Spleen (tissue), 11 donors: ENCODE measurements at regions not wholly inside any gene's neighbourhood (a gene's known extent, or its start where the extent isn't known, plus 50 kb on each side); places are given as distances from the start of the nearest gene placed in this dataset.

Experiments used
- DNase-seq: peaks from one replicate; pipeline ENCODE4 v3.0.0-alpha.2; 2020
- H3K27ac ChIP-seq, 8 donors: fragments of 200-600 bp; sonication (generic) in 7 of 8; 1 replicate in 4 of 8; 2 replicates in 4 of 8; pipeline versions ENCODE4 v1.5.0 to v1.8.0; 2016 to 2021; ENCODE audit warnings: inconsistent platforms in 4 of 8, mild to moderate bottlenecking in 4 of 8, moderate library complexity in 1 of 8
- H3K27me3 ChIP-seq, 7 donors: fragments of 200-600 bp; sonication (generic) in 6 of 7; replicated peaks in 1 of 7; 1 replicate in 4 of 7; 2 replicates in 3 of 7; pipeline versions ENCODE4 v1.5.0 to v1.8.0; 2016 to 2021; ENCODE audit warnings: inconsistent platforms in 3 of 7, mild to moderate bottlenecking in 1 of 7
- H3K36me3 ChIP-seq, 6 donors: fragments of 200-600 bp; sonication (generic) in 5 of 6; 1 replicate in 4 of 6; 2 replicates in 2 of 6; pipeline versions ENCODE4 v1.5.0 to v1.8.0; 2016 to 2021; ENCODE audit warnings: inconsistent platforms in 2 of 6
- H3K4me1 ChIP-seq, 6 donors: fragments of 200-600 bp; sonication (generic) in 5 of 6; 1 replicate in 3 of 6; 2 replicates in 3 of 6; pipeline versions ENCODE4 v1.5.0 to v1.8.0; 2016 to 2021; ENCODE audit warnings: inconsistent platforms in 3 of 6
- H3K4me3 ChIP-seq, 8 donors: fragments of 200-600 bp; sonication (generic) in 7 of 8; 1 replicate in 4 of 8; 2 replicates in 4 of 8; pipeline versions ENCODE4 v1.5.0 to v1.8.0; 2016 to 2021; ENCODE audit warnings: inconsistent platforms in 4 of 8, mild to moderate bottlenecking in 4 of 8, moderate library complexity in 2 of 8
- H3K9me3 ChIP-seq, 8 donors: fragments of 200-600 bp; sonication (generic) in 7 of 8; 1 replicate in 4 of 8; 2 replicates in 4 of 8; pipeline versions ENCODE4 v1.5.0 to v1.8.0; 2016 to 2021; ENCODE audit warnings: inconsistent platforms in 4 of 8
- POLR2A ChIP-seq, 3 donors: fragments of 450-650 bp; IDR thresholded peaks; one replicate each; pipeline ENCODE4 v1.5.1; 2017; ENCODE audit warnings: antibody characterized with exemption in 3 of 3, mild to moderate bottlenecking in 1 of 3
- POLR2AphosphoS5 ChIP-seq, 3 donors: sonication (generic); formaldehyde crosslinking; IDR thresholded peaks; one replicate each; pipeline ENCODE4 v1.5.1; 2017; ENCODE audit warnings: antibody characterized with exemption in 3 of 3
- WGBS, 5 donors: extraction: QIAGEN DNeasy Blood & Tissue Kit in 3 of 5; methylation state at CpG; one replicate each; pipeline versions ENCODE4 v1.1.5 to v1.1.7; 2013 to 2018; 5-methylcytosine and 5-hydroxymethylcytosine counted together
- intact Hi-C: fragments of 100-400 bp; cut with DNase I; formaldehyde crosslinking; loops from one replicate; pipeline ENCODE4 v1.15.0; 2023; ENCODE audit warnings: low total_unique reads
- TF ChIP-seq, protein P1 (sequence below), 11 experiments: fragments of 200-600 bp in 7 of 11; fragments of 450-650 bp in 4 of 11; sonication (generic) in 4 of 11; IDR thresholded peaks in 8 of 11; conservative IDR thresholded peaks in 3 of 11; 1 replicate in 7 of 11; 2 replicates in 4 of 11; pipeline versions ENCODE4 v1.4.0 to v1.8.0; 2016 to 2021; ENCODE audit warnings: antibody characterized with exemption in 11 of 11, inconsistent platforms in 4 of 11, mild to moderate bottlenecking in 1 of 11
- donor health status: healthy with polysubstance abuse.
- donor health status: DM: no; HTN: no; CAD: no; lungs with moderate emphysema.
- donor health status: DM: no; HTN: no; CAD: no.
- donor health status: Bipolar disorder and iron deficiency.
- donor health status: healthy.
- donor health status: DM: no; HTN: no; CAD: no.
- donor health status: DM: yes; HTN: yes; CAD: no.

DNA sequence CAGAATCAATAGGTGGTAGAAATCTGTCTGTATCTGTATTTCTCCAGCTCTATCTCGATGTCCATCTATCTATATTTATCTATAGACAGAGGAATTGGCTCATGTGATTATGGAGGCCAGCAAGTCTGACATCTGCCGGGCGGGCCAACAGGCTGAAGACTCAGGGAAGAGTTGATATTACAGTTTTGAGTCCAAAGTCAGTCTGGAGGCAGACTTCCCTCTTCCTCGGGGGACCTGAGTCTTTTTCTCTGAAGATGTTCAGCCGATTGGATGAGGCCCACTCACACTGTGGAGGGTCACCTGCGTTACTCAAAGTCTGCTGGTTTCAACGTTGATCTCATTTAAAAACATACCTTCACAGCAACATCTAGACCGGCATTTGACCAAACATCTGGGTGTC, 98.7 kb downstream of the RAMP3 start:
- DNase-seq: no peak
- H3K4me3 ChIP-seq: no peak overlapping the region
- 73 to 92% (median 84%) methylated on average over 8 of the region's 8 CpGs for WGBS, 5 donors
- H3K9me3 ChIP-seq: no peaks in the 10 kb centered on the region
- TF ChIP-seq POLR2A (IDR thresholded peaks at IDR 0.05) (no peak), POLR2AphosphoS5 (IDR thresholded peaks at IDR 0.05) (no peak)
- TF ChIP-seq, protein P1, sequence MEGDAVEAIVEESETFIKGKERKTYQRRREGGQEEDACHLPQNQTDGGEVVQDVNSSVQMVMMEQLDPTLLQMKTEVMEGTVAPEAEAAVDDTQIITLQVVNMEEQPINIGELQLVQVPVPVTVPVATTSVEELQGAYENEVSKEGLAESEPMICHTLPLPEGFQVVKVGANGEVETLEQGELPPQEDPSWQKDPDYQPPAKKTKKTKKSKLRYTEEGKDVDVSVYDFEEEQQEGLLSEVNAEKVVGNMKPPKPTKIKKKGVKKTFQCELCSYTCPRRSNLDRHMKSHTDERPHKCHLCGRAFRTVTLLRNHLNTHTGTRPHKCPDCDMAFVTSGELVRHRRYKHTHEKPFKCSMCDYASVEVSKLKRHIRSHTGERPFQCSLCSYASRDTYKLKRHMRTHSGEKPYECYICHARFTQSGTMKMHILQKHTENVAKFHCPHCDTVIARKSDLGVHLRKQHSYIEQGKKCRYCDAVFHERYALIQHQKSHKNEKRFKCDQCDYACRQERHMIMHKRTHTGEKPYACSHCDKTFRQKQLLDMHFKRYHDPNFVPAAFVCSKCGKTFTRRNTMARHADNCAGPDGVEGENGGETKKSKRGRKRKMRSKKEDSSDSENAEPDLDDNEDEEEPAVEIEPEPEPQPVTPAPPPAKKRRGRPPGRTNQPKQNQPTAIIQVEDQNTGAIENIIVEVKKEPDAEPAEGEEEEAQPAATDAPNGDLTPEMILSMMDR (IDR thresholded peaks at IDR 0.05 in 8 of 11, conservative IDR thresholded peaks at IDR 0.05 in 3 of 11): no peak
- peaks cover 2 to 21% (median 12%) of the 10 kb centered on the region in 6 donors for H3K4me1 ChIP-seq
- no peak overlapping the region for H3K27ac ChIP-seq
- H3K27me3 ChIP-seq: peaks cover 0 to 42% (median 0%) of the 10 kb centered on the region in 7 donors
- no peaks in the 10 kb centered on the region for H3K36me3 ChIP-seq
- intact Hi-C loops: no loop called here

DNA sequence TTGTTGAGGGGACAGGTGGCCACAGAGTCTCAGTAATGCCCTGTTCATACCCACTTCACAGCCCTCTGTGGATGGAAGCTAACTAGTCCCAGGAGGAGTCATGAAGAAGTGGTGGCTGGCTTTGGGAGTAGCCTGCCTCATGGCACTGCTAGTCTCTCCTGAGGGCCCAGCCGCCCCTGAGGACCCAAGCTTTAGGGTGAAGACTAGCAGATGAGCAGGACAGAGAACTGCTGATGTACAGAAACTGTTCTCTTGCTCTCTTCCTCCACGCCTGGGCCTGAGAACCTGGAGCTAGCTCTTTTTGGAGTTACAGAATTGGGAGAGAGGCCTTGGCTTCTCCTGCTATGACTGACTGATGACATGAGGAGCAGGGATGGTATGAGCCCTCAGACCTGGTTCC, 99.2 kb downstream of the RAMP3 start:
- intact Hi-C loops: no loop called here
- H3K9me3 ChIP-seq: no peaks in the 10 kb centered on the region
- DNase-seq: no peak
- 80 to 89% (median 87%) methylated on average over 2 of the region's 2 CpGs for WGBS, 5 donors
- no peaks in the 10 kb centered on the region for H3K36me3 ChIP-seq
- no peak overlapping the region for H3K27ac ChIP-seq
- no peak overlapping the region for H3K4me3 ChIP-seq
- H3K27me3 ChIP-seq: peaks cover 0 to 42% (median 0%) of the 10 kb centered on the region in 7 donors
- TF ChIP-seq POLR2A (IDR thresholded peaks at IDR 0.05) (no peak), POLR2AphosphoS5 (IDR thresholded peaks at IDR 0.05) (no peak)
- TF ChIP-seq, protein P1 (IDR thresholded peaks at IDR 0.05 in 8 of 11, conservative IDR thresholded peaks at IDR 0.05 in 3 of 11): no peak
- H3K4me1 ChIP-seq: peaks cover 2 to 21% (median 12%) of the 10 kb centered on the region in 6 donors

DNA sequence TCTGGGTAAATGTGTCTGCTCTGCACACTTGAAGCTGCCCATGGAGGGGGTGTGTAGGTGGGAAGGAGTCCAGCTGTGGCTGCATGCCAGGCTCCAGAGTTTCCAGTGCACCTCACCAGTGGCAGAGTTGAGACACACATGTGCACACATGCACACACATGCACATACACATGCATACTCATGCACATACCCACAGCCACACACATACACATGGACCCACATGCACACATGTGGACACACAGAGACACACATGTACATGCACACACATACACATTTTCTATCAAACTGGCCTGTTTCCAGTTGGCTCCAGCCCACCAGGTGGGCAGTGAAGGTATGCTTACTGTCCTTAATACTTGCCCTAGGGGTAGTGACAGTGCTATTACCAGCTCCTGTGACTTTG, 99.7 kb downstream of the RAMP3 start:
- no peak for DNase-seq
- intact Hi-C loops: no loop called here
- Histone ChIP-seq H3K27me3 (peaks cover 0 to 42% (median 0%) of the 10 kb centered on the region in 7 donors), H3K9me3 (peaks cover 0 to 1% (median 0%) of the 10 kb centered on the region in 8 donors), H3K36me3 (no peaks in the 10 kb centered on the region), H3K4me1 (peaks cover 2 to 21% (median 12%) of the 10 kb centered on the region in 6 donors), H3K27ac (no peak overlapping the region), H3K4me3 (no peak overlapping the region)
- TF ChIP-seq POLR2A (IDR thresholded peaks at IDR 0.05): no peak
- TF ChIP-seq POLR2AphosphoS5 (IDR thresholded peaks at IDR 0.05): no peak
- TF ChIP-seq, protein P1 (IDR thresholded peaks at IDR 0.05 in 8 of 11, conservative IDR thresholded peaks at IDR 0.05 in 3 of 11): no peak

DNA sequence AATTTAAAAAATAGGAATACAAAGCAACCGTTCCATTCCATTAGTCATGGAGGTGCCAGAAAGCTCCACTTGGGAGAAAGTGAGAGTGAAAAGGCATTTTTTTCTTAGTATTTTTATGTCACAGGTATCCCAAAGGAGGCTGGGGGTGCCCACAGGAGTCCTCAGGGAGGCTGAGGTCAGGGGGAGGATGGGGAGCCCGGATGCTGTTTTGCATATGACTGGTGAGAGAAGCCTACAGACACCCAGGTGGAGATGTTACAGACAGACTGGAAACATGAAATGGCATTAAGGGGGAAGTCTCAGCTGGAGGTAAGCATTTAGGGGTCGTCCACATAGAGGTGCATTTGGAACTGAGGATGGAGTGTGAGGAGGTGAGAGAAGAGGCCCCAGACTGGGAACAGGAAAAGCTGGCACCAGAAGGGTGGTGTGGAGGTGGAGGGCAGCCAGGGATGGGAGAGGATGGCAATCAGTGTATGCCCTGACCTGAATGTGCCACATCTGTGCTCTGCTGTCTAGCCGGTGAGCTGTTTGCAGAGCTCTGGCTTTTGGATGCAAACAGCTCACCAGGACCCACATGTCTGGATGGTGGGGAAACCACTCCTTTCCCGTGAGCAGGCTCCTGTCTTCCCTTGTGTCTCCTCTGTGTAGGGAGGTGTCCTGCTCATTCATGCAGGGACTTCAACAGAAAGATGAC, 101.1 kb downstream of the RAMP3 start:
- Histone ChIP-seq H3K9me3 (peaks cover 0 to 11% (median 0%) of the 10 kb centered on the region in 8 donors), H3K27ac (no peak overlapping the region), H3K36me3 (no peaks in the 10 kb centered on the region), H3K4me3 (no peak overlapping the region), H3K4me1 (peaks cover 2 to 21% (median 12%) of the 10 kb centered on the region in 6 donors), H3K27me3 (peaks cover 0 to 37% (median 0%) of the 10 kb centered on the region in 7 donors)
- intact Hi-C loops: no loop called here
- WGBS, 5 donors: 58 to 65% (median 59%) methylated on average over 5 of the region's 5 CpGs
- TF ChIP-seq, protein P1 (IDR thresholded peaks at IDR 0.05 in 8 of 11, conservative IDR thresholded peaks at IDR 0.05 in 3 of 11): no peak
- TF ChIP-seq POLR2AphosphoS5 (IDR thresholded peaks at IDR 0.05) (no peak), POLR2A (IDR thresholded peaks at IDR 0.05) (no peak)
- no peak for DNase-seq
